ENCODE measurements at regions not wholly inside any gene's neighbourhood (a gene's known extent, or its start where the extent isn't known, plus 50 kb on each side); places are given as distances from the start of the nearest gene placed in this dataset.

DNA sequence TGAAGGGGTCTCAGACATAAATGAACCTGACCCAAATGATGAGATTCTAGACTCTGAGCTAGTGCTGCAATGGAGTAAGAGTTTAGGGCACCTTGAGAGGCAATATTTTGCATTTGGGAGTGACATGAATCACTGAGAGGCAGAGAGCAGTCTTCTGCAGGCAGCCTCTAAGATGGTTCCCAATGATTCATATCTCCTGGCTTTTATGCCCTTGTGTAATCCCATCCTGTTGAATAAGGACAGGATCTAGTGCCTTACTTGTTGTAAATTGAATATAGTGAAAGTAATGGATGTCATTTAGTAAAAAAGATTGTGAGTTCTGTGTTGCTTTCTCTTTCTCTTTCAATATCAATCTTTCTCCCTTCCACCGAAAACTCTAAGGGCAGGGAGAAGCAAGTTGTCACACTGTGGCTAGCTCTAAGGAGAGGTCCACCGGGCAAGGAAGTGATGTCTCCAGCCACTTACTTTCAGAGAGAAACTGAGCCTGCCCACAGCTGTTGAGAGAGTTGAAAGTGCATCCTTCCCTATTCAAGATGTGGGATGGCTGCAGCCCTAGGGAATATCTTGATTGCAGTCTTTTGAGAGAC lies 144.7 kb downstream of the TRIB2 start (continued):
- TF ChIP-seq, protein P1, sequence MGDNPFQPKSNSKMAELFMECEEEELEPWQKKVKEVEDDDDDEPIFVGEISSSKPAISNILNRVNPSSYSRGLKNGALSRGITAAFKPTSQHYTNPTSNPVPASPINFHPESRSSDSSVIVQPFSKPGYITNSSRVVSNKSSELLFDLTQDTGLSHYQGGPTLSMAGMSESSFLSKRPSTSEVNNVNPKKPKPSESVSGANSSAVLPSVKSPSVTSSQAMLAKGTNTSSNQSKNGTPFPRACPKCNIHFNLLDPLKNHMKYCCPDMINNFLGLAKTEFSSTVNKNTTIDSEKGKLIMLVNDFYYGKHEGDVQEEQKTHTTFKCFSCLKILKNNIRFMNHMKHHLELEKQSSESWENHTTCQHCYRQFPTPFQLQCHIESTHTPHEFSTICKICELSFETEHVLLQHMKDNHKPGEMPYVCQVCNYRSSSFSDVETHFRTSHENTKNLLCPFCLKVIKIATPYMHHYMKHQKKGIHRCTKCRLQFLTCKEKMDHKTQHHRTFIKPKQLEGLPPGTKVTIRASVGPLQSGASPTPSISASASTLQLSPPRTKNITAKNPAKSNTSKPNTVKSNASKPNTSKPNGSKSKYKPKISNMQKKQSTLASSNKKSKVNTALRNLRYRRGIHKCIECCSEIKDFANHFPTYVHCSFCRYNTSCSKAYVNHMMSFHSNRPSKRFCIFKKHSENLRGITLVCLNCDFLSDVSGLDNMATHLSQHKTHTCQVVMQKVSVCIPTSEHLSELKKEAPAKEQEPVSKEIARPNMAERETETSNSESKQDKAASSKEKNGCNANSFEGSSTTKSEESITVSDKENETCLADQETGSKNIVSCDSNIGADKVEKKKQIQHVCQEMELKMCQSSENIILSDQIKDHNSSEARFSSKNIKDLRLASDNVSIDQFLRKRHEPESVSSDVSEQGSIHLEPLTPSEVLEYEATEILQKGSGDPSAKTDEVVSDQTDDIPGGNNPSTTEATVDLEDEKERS (tag by site-specific recombination; IDR thresholded peaks at IDR 0.05): no peak
- TF ChIP-seq ZNF585B (tag by site-specific recombination; IDR thresholded peaks at IDR 0.05) (no peak), TRIM28 (IDR thresholded peaks at IDR 0.05; ENCODE audit: borderline replicate concordance, low read length) (no peak), ZNF202 (tag by site-specific recombination; IDR thresholded peaks at IDR 0.05; ENCODE audit: borderline replicate concordance) (no peak), ZNF624 (tag by site-specific recombination; IDR thresholded peaks at IDR 0.05) (no peak), ZNF169 (tag by site-specific recombination; IDR thresholded peaks at IDR 0.05) (no peak), MEIS1 (CRISPR knock-in tag; IDR thresholded peaks at IDR 0.05; ENCODE audit: borderline replicate concordance) (no peak)
- TF ChIP-seq, protein P2, sequence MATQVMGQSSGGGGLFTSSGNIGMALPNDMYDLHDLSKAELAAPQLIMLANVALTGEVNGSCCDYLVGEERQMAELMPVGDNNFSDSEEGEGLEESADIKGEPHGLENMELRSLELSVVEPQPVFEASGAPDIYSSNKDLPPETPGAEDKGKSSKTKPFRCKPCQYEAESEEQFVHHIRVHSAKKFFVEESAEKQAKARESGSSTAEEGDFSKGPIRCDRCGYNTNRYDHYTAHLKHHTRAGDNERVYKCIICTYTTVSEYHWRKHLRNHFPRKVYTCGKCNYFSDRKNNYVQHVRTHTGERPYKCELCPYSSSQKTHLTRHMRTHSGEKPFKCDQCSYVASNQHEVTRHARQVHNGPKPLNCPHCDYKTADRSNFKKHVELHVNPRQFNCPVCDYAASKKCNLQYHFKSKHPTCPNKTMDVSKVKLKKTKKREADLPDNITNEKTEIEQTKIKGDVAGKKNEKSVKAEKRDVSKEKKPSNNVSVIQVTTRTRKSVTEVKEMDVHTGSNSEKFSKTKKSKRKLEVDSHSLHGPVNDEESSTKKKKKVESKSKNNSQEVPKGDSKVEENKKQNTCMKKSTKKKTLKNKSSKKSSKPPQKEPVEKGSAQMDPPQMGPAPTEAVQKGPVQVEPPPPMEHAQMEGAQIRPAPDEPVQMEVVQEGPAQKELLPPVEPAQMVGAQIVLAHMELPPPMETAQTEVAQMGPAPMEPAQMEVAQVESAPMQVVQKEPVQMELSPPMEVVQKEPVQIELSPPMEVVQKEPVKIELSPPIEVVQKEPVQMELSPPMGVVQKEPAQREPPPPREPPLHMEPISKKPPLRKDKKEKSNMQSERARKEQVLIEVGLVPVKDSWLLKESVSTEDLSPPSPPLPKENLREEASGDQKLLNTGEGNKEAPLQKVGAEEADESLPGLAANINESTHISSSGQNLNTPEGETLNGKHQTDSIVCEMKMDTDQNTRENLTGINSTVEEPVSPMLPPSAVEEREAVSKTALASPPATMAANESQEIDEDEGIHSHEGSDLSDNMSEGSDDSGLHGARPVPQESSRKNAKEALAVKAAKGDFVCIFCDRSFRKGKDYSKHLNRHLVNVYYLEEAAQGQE (tag by site-specific recombination; IDR thresholded peaks at IDR 0.05): no peak

DNA sequence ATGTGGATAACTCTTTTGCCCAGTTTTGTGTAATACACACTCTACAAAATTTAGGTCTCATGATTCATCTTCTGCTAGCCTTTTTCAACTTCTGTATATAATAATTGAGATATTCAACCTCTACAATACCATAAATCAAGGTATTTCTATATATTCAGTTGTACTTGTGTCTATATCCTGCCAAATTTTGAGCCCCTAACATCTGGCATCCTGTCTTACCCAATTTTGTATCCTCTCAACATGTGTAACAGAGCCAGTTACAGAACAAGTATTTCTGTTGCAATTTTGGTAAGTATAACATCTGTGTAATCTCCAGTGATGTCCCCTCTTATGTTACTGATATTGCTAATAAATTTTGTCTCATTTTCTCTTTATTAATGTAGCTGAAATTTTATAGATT lies 145.8 kb downstream of the TRIB2 start:
- ChIA-PET CTCF (no interaction called here), POLR2A (no interaction called here)
- Histone ChIP-seq H3K27ac (ENCODE audit: extremely low read depth, low read depth, low read length) (no peak overlapping the region), H3K36me3 (ENCODE audit: control insufficient read depth in 2 of 2, insufficient read depth in 1 of 2, low read length in 2 of 2) (no peaks in the 10 kb centered on the region), H3K9me3 (ENCODE audit: control insufficient read depth, insufficient read depth, low read depth, low read length) (no peaks in the 10 kb centered on the region), H3K4me3 (ENCODE audit: low read depth, low read length) (no peak overlapping the region), H3K4me1 (ENCODE audit: control insufficient read depth, insufficient read depth, low read length) (no peaks in the 10 kb centered on the region)
- TF ChIP-seq ZNF561 (tag by site-specific recombination; IDR thresholded peaks at IDR 0.05; ENCODE audit: borderline replicate concordance) (no peak), SCRT1 (tag by site-specific recombination; IDR thresholded peaks at IDR 0.05; ENCODE audit: borderline replicate concordance) (no peak), ZNF223 (tag by site-specific recombination; IDR thresholded peaks at IDR 0.05) (no peak), KLF1 (tag by site-specific recombination; IDR thresholded peaks at IDR 0.05) (no peak), PRDM1 (tag by site-specific recombination; IDR thresholded peaks at IDR 0.05) (no peak)
- TF ChIP-seq, protein P3, sequence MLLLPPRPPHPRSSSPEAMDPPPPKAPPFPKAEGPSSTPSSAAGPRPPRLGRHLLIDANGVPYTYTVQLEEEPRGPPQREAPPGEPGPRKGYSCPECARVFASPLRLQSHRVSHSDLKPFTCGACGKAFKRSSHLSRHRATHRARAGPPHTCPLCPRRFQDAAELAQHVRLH (tag by site-specific recombination; IDR thresholded peaks at IDR 0.05): no peak
- TF ChIP-seq, protein P4, sequence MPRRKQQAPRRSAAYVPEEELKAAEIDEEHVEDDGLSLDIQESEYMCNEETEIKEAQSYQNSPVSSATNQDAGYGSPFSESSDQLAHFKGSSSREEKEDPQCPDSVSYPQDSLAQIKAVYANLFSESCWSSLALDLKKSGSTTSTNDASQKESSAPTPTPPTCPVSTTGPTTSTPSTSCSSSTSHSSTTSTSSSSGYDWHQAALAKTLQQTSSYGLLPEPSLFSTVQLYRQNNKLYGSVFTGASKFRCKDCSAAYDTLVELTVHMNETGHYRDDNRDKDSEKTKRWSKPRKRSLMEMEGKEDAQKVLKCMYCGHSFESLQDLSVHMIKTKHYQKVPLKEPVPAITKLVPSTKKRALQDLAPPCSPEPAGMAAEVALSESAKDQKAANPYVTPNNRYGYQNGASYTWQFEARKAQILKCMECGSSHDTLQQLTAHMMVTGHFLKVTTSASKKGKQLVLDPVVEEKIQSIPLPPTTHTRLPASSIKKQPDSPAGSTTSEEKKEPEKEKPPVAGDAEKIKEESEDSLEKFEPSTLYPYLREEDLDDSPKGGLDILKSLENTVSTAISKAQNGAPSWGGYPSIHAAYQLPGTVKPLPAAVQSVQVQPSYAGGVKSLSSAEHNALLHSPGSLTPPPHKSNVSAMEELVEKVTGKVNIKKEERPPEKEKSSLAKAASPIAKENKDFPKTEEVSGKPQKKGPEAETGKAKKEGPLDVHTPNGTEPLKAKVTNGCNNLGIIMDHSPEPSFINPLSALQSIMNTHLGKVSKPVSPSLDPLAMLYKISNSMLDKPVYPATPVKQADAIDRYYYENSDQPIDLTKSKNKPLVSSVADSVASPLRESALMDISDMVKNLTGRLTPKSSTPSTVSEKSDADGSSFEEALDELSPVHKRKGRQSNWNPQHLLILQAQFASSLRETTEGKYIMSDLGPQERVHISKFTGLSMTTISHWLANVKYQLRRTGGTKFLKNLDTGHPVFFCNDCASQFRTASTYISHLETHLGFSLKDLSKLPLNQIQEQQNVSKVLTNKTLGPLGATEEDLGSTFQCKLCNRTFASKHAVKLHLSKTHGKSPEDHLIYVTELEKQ (tag by site-specific recombination; IDR thresholded peaks at IDR 0.05; ENCODE audit: borderline replicate concordance): no peak
- TF ChIP-seq, protein P5, sequence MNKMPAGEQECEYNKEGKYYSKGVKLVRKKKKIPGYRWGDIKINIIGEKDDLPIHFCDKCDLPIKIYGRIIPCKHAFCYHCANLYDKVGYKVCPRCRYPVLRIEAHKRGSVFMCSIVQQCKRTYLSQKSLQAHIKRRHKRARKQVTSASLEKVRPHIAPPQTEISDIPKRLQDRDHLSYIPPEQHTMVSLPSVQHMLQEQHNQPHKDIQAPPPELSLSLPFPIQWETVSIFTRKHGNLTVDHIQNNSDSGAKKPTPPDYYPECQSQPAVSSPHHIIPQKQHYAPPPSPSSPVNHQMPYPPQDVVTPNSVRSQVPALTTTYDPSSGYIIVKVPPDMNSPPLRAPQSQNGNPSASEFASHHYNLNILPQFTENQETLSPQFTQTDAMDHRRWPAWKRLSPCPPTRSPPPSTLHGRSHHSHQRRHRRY (tag by site-specific recombination; IDR thresholded peaks at IDR 0.05): no peak
- TF ChIP-seq, protein P2 (tag by site-specific recombination; IDR thresholded peaks at IDR 0.05): no peak
- TF ChIP-seq, protein P6, sequence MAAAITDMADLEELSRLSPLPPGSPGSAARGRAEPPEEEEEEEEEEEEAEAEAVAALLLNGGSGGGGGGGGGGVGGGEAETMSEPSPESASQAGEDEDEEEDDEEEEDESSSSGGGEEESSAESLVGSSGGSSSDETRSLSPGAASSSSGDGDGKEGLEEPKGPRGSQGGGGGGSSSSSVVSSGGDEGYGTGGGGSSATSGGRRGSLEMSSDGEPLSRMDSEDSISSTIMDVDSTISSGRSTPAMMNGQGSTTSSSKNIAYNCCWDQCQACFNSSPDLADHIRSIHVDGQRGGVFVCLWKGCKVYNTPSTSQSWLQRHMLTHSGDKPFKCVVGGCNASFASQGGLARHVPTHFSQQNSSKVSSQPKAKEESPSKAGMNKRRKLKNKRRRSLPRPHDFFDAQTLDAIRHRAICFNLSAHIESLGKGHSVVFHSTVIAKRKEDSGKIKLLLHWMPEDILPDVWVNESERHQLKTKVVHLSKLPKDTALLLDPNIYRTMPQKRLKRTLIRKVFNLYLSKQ (tag by site-specific recombination; IDR thresholded peaks at IDR 0.05; ENCODE audit: borderline replicate concordance): no peak
